ENCODE measurements at regions not wholly inside any gene's neighbourhood (a gene's known extent, or its start where the extent isn't known, plus 50 kb on each side); places are given as distances from the start of the nearest gene placed in this dataset.
A peak's percentile ranks its signal among the peaks of the same experiment; 100 is the strongest.

- H3K9me3 ChIP-seq (ENCODE audit: control insufficient read depth, low read depth, low read length), result peaks cover 23% of the 10 kb centered on the region
- no peak overlapping the region for H2BK12ac ChIP-seq (ENCODE audit: insufficient read length, low read depth, low read length)
- Mint-ChIP-seq H3K9me3 (peaks cover 0 to 3% of the 10 kb centered on the region in 2 experiments; a peak in 1 of 5 replicates), H3K27ac (peak overlapping the region in 1 of 3 experiments; percentile 20; a peak in 2 of 7 replicates), H3K27me3 (ENCODE audit: low read depth) (no peaks in the 10 kb centered on the region), H3K36me3 (ENCODE audit: insufficient read depth in 1 of 3, low read depth in 3 of 3) (peaks cover 5 to 67% (median 12%) of the 10 kb centered on the region in 3 experiments), H3K4me3 (no peak overlapping the region; a peak in 1 of 5 replicates), H3K4me1 (peaks cover 32 to 49% of the 10 kb centered on the region in 2 experiments)
- no peak overlapping the region for H4K91ac ChIP-seq (ENCODE audit: insufficient read length, low read depth, low read length)
- H3K27me3 ChIP-seq (ENCODE audit: insufficient read depth, low read length), result no peaks in the 10 kb centered on the region
- H2BK15ac ChIP-seq (ENCODE audit: low read depth, low read length), result no peak overlapping the region
- H2BK5ac ChIP-seq (ENCODE audit: insufficient read length, low read length), result no peak overlapping the region
- no peak overlapping the region for H2AFZ ChIP-seq (ENCODE audit: low read length)
- TF ChIP-seq CTCF (conservative IDR thresholded peaks at IDR 0.05), result no peak
- H3K56ac ChIP-seq (ENCODE audit: insufficient read length, low read depth, low read length), result no peak overlapping the region
- no peak overlapping the region for H3K27ac ChIP-seq (ENCODE audit: insufficient read length, low read depth, low read length)
- H3K18ac ChIP-seq (ENCODE audit: insufficient read length, low read depth, low read length), result no peak overlapping the region
- no peak overlapping the region for H2BK120ac ChIP-seq (ENCODE audit: low read depth, low read length, poor library complexity, severe bottlenecking)
- no peak overlapping the region for H3K14ac ChIP-seq (ENCODE audit: insufficient read depth, low read length)
- no peaks in the 10 kb centered on the region for H3K79me1 ChIP-seq (ENCODE audit: insufficient read depth, low read depth, low read length, poor library complexity, severe bottlenecking)
- no peak overlapping the region for H3K4me2 ChIP-seq (ENCODE audit: insufficient read depth, insufficient read length, low read length)
- H3K4me1 ChIP-seq (ENCODE audit: insufficient read depth, low read length), result no peaks in the 10 kb centered on the region
- no peak overlapping the region for H3K23ac ChIP-seq (ENCODE audit: insufficient read length, low read depth, low read length)
- H2BK20ac ChIP-seq (ENCODE audit: low read depth, low read length, poor library complexity, severe bottlenecking), result no peak overlapping the region
- H3K4ac ChIP-seq (ENCODE audit: low read depth, low read length), result no peak overlapping the region
- DNase-seq, result peak; percentile 49
- H3K79me2 ChIP-seq (ENCODE audit: insufficient read depth, low read length), result no peaks in the 10 kb centered on the region
- H3K9ac ChIP-seq (ENCODE audit: extremely low read depth, insufficient read length, low read length), result no peak overlapping the region
- H4K5ac ChIP-seq (ENCODE audit: insufficient read length, low read depth, low read length), result no peak overlapping the region
- no peaks in the 10 kb centered on the region for H4K20me1 ChIP-seq (ENCODE audit: control insufficient read depth, insufficient read depth, insufficient read length)
- H3K23me2 ChIP-seq (ENCODE audit: insufficient read length, low read depth, low read length, poor library complexity, severe bottlenecking), result no peaks in the 10 kb centered on the region
- H3T11ph ChIP-seq (ENCODE audit: low read length), result no peak overlapping the region
- WGBS (ENCODE audit: extremely low coverage, insufficient read length, low lambda C conversion rate), result no CpG with 5 or more reads among the region's 6 CpGs
- H2AK5ac ChIP-seq (ENCODE audit: insufficient read length, low read length), result no peak overlapping the region
- no peak overlapping the region for H4K8ac ChIP-seq (replicated peaks; ENCODE audit: insufficient read length, low read depth, low read length)
Measured at GRCh38 chr19:53696951-53697350, 65.2 kb downstream of the DPRX start.

Measured in H9 (cell line).